ENCODE measurements at regions not wholly inside any gene's neighbourhood (a gene's known extent, or its start where the extent isn't known, plus 50 kb on each side); places are given as distances from the start of the nearest gene placed in this dataset.
"Not testable (repeated sequence)": the region's sequence is repeated elsewhere in the genome, so short reads cannot be mapped to it uniquely, and the experiment has no call there.

DNA sequence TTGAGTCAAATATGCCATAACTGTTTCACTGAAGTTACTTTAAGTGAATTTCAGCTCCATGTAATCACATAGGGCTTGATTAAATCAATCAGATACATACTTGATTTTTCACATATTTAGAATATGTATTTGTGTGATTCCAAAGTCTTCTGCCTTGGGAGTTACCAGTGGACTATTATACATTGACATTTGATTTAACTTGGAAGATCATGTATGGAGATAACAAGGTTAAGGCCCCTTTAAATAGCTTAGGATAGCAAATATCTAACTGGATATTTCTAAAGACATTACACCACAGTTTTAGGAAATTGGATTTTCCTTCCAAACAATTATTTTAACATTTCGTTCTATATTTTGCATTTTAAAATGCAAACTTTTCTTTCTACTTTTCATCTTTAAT lies 405.0 kb downstream of the RAP2B start:
- intact Hi-C loops (cut with micrococcal nuclease; ENCODE audit: unreplicated experiment) = no loop called here
- Histone ChIP-seq H3K4me3 (ENCODE audit: low read depth, low read length, poor library complexity, severe bottlenecking) (no peak overlapping the region), H3K9me3 (ENCODE audit: low read depth, low read length, poor library complexity, severe bottlenecking) (peaks cover 12% of the 10 kb centered on the region), H3K4me1 (ENCODE audit: insufficient read depth, low read length, poor library complexity, severe bottlenecking) (no peaks in the 10 kb centered on the region), H3K36me3 (ENCODE audit: insufficient read depth, low read length, poor library complexity, severe bottlenecking) (no peaks in the 10 kb centered on the region), H3K27me3 (replicated peaks; ENCODE audit: insufficient read depth, low read depth, low read length, poor library complexity) (no peaks in the 10 kb centered on the region), H3K27ac (ENCODE audit: low read depth, low read length, poor library complexity, severe bottlenecking) (no peak overlapping the region)
- BruUV-seq (replicated peaks) = no TSS peak
- ChIA-PET CTCF (no interaction called here), POLR2A (ENCODE audit: low non-redundant PET) (no interaction called here)
- TF ChIP-seq EZH2 (IDR thresholded peaks at IDR 0.05; ENCODE audit: borderline replicate concordance, low read depth, low read length, poor library complexity, severe bottlenecking) (no peak), CTCF (conservative IDR thresholded peaks at IDR 0.05; ENCODE audit: low read depth, low read length) (no peak)
- DNase-seq (ENCODE audit: low spot score) = no peak

DNA sequence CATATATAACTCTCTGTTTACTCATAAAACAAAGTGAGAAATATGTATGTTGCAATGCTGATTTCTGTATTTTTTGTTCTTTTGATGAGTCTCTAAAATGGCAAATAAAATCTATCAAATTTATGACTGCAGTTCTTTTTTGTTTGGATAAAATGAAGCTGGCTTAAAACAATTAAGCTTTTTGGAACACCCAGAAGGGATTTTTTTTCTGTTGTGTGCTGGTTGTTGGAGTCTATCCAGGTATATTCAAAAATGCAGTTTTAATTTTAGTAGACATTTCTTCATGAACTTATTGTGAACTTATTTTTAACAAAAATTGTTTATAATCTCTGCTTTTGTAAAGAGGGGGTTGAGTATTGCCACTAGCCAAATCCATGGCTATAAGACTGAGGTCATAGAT lies 405.5 kb downstream of the RAP2B start:
- no TSS peak for BruUV-seq (replicated peaks)
- Histone ChIP-seq H3K4me1 (ENCODE audit: insufficient read depth, low read length, poor library complexity, severe bottlenecking) (no peaks in the 10 kb centered on the region), H3K27ac (ENCODE audit: low read depth, low read length, poor library complexity, severe bottlenecking) (no peak overlapping the region), H3K27me3 (replicated peaks; ENCODE audit: insufficient read depth, low read depth, low read length, poor library complexity) (no peaks in the 10 kb centered on the region), H3K9me3 (ENCODE audit: low read depth, low read length, poor library complexity, severe bottlenecking) (peaks cover 12% of the 10 kb centered on the region), H3K36me3 (ENCODE audit: insufficient read depth, low read length, poor library complexity, severe bottlenecking) (no peaks in the 10 kb centered on the region), H3K4me3 (ENCODE audit: low read depth, low read length, poor library complexity, severe bottlenecking) (no peak overlapping the region)
- ChIA-PET CTCF (no interaction called here), POLR2A (ENCODE audit: low non-redundant PET) (no interaction called here)
- DNase-seq (ENCODE audit: low spot score) = no peak
- intact Hi-C loops (cut with micrococcal nuclease; ENCODE audit: unreplicated experiment) = no loop called here
- TF ChIP-seq EZH2 (IDR thresholded peaks at IDR 0.05; ENCODE audit: borderline replicate concordance, low read depth, low read length, poor library complexity, severe bottlenecking) (no peak), CTCF (conservative IDR thresholded peaks at IDR 0.05; ENCODE audit: low read depth, low read length) (no peak)

DNA sequence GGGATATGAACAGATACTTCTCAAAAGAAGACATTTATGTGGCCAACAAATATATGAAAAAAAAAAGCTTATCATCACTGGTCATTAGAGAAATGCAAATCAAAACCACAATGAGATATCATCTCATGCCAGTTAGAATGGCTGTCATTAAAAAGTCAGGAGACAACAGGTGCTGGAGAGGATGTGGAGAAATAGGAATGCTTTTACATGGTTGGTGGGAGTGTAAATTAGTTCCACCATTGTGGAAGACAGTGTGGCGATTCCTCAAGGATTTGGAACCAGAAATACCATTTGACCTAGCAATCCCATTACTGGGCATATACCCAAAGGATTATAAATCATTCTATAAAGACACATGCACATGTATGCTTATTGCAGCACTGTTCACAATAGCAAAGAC lies 408.5 kb downstream of the RAP2B start:
- H3K36me3 ChIP-seq (ENCODE audit: insufficient read depth, low read length, poor library complexity, severe bottlenecking); H3K27me3 ChIP-seq (replicated peaks; ENCODE audit: insufficient read depth, low read depth, low read length, poor library complexity); H3K27ac ChIP-seq (ENCODE audit: low read depth, low read length, poor library complexity, severe bottlenecking); DNase-seq (ENCODE audit: low spot score); BruUV-seq (replicated peaks); H3K4me1 ChIP-seq (ENCODE audit: insufficient read depth, low read length, poor library complexity, severe bottlenecking); H3K9me3 ChIP-seq (ENCODE audit: low read depth, low read length, poor library complexity, severe bottlenecking); POLR2A ChIA-PET (ENCODE audit: low non-redundant PET); H3K4me3 ChIP-seq (ENCODE audit: low read depth, low read length, poor library complexity, severe bottlenecking); intact Hi-C loops (cut with micrococcal nuclease; ENCODE audit: unreplicated experiment); CTCF ChIA-PET: not testable (repeated sequence)

DNA sequence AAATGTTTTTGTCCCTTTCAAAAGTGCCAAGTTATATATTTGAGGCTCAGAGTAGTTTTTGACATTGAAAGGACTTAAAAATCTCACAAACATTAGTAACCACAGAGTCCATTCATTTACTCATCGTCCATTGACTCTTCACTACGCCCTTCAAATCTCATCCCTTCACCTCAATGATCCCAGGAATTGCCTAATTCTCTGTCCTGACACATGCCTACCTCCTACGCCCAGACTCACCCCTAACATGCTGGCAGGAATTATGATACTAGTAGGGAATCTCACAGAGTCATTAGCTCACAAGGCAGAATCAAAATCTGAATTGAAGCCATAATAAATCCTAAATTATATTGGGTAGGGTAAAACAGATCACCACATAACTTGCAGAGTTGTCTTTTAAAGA lies 410.1 kb downstream of the RAP2B start:
- Histone ChIP-seq H3K4me3 (ENCODE audit: low read depth, low read length, poor library complexity, severe bottlenecking) (no peak overlapping the region), H3K36me3 (ENCODE audit: insufficient read depth, low read length, poor library complexity, severe bottlenecking) (no peaks in the 10 kb centered on the region), H3K27me3 (replicated peaks; ENCODE audit: insufficient read depth, low read depth, low read length, poor library complexity) (no peaks in the 10 kb centered on the region), H3K4me1 (ENCODE audit: insufficient read depth, low read length, poor library complexity, severe bottlenecking) (no peaks in the 10 kb centered on the region), H3K27ac (ENCODE audit: low read depth, low read length, poor library complexity, severe bottlenecking) (no peak overlapping the region), H3K9me3 (ENCODE audit: low read depth, low read length, poor library complexity, severe bottlenecking) (no peaks in the 10 kb centered on the region)
- no peak for DNase-seq (ENCODE audit: low spot score)
- no TSS peak for BruUV-seq (replicated peaks)
- ChIA-PET POLR2A (ENCODE audit: low non-redundant PET) (no interaction called here), CTCF (no interaction called here)
- intact Hi-C loops (cut with micrococcal nuclease; ENCODE audit: unreplicated experiment) = no loop called here
- TF ChIP-seq CTCF (conservative IDR thresholded peaks at IDR 0.05; ENCODE audit: low read depth, low read length) = no peak
- no peak for TF ChIP-seq EZH2 (IDR thresholded peaks at IDR 0.05; ENCODE audit: borderline replicate concordance, low read depth, low read length, poor library complexity, severe bottlenecking)
